HEK293T (cell line): ENCODE measurements at regions not wholly inside any gene's neighbourhood (a gene's known extent, or its start where the extent isn't known, plus 50 kb on each side); places are given as distances from the start of the nearest gene placed in this dataset.

Source experiments
- CTCF ChIA-PET: fragments of 350-600 bp; formaldehyde crosslinking; extraction: SDS; loops from one replicate; lab custom pipeline; 2021; ENCODE audit warnings: antibody characterized with exemption, inconsistent platforms; lab: Yijun Ruan, JAX
- POLR2A ChIA-PET: fragments of 350-600 bp; formaldehyde crosslinking; extraction: SDS; loops from one replicate; lab custom pipeline; 2020; ENCODE audit warnings: antibody characterized with exemption, inconsistent platforms; lab: Yijun Ruan, JAX
- DNase-seq: peaks from one replicate; pipeline ENCODE4 v3.0.0; 2012; ENCODE audit warnings: mixed read lengths; ENCODE audit errors: extremely low spot score
- ARNT ChIP-seq: fragments of 450-650 bp; IDR thresholded peaks from 2 replicates; pipeline ENCODE4 v1.6.1; 2017; ENCODE audit warnings: mild to moderate bottlenecking
- BHLHE40 ChIP-seq: fragments of 450-650 bp; IDR thresholded peaks from 2 replicates; pipeline ENCODE4 v1.6.1; 2016; ENCODE audit warnings: mild to moderate bottlenecking, moderate library complexity, borderline replicate concordance
- CTBP1 ChIP-seq: fragments of 450-650 bp; IDR thresholded peaks from 2 replicates; pipeline ENCODE4 v1.6.1; 2016; ENCODE audit warnings: borderline replicate concordance
- ELF4 ChIP-seq: fragments of 450-650 bp; IDR thresholded peaks from 2 replicates; pipeline ENCODE4 v1.6.1; 2017; ENCODE audit warnings: antibody characterized with exemption
- FOXA1 ChIP-seq: fragments of 450-650 bp; IDR thresholded peaks from 2 replicates; pipeline ENCODE4 v1.6.1; 2016; ENCODE audit warnings: mild to moderate bottlenecking
- FOXK2 ChIP-seq: fragments of 450-650 bp; IDR thresholded peaks from 2 replicates; pipeline ENCODE4 v1.6.1; 2016; ENCODE audit warnings: mild to moderate bottlenecking
- FOXM1 ChIP-seq: fragments of 450-650 bp; IDR thresholded peaks from 2 replicates; pipeline ENCODE4 v1.6.1; 2017; ENCODE audit warnings: mild to moderate bottlenecking, borderline replicate concordance
- HDGF ChIP-seq: fragments of 450-650 bp; IDR thresholded peaks from 2 replicates; pipeline ENCODE4 v1.6.1; 2017; ENCODE audit warnings: antibody characterized with exemption, borderline replicate concordance
- L3MBTL2 ChIP-seq: fragments of 450-650 bp; conservative IDR thresholded peaks from 2 replicates; pipeline ENCODE4 v1.6.1; 2016; ENCODE audit warnings: mild to moderate bottlenecking
- LEF1 ChIP-seq: fragments of 450-650 bp; IDR thresholded peaks from 2 replicates; pipeline ENCODE4 v1.6.1; 2017; ENCODE audit warnings: mild to moderate bottlenecking, borderline replicate concordance
- NFRKB ChIP-seq: fragments of 450-650 bp; IDR thresholded peaks from 2 replicates; pipeline ENCODE4 v1.6.1; 2016; ENCODE audit warnings: mild to moderate bottlenecking, moderate library complexity
- SP1 ChIP-seq: fragments of 450-650 bp; IDR thresholded peaks from 2 replicates; pipeline ENCODE4 v1.6.1; 2017
- SUZ12 ChIP-seq: fragments of 450-650 bp; IDR thresholded peaks from 2 replicates; pipeline ENCODE4 v1.6.1; 2016; ENCODE audit warnings: mild to moderate bottlenecking
- TARDBP ChIP-seq: fragments of 450-650 bp; IDR thresholded peaks from 2 replicates; pipeline ENCODE4 v1.6.1; 2016
- ZNF384 ChIP-seq: fragments of 450-650 bp; IDR thresholded peaks from 2 replicates; pipeline ENCODE4 v1.6.1; 2016
- TF ChIP-seq, protein P1 (sequence below): fragments of 450-650 bp; IDR thresholded peaks from 2 replicates; pipeline ENCODE4 v1.6.1; 2016

GRCh38 chr4:116734178-116734577, 351.2 kb downstream of the TRAM1L1 start:
- TF ChIP-seq, protein P1, sequence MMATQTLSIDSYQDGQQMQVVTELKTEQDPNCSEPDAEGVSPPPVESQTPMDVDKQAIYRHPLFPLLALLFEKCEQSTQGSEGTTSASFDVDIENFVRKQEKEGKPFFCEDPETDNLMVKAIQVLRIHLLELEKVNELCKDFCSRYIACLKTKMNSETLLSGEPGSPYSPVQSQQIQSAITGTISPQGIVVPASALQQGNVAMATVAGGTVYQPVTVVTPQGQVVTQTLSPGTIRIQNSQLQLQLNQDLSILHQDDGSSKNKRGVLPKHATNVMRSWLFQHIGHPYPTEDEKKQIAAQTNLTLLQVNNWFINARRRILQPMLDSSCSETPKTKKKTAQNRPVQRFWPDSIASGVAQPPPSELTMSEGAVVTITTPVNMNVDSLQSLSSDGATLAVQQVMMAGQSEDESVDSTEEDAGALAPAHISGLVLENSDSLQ = no peak
- TF ChIP-seq SUZ12 (no peak), BHLHE40 (no peak), ARNT (no peak), FOXM1 (no peak), ELF4 (no peak), LEF1 (no peak), SP1 (no peak), FOXA1 (no peak), TARDBP (no peak), L3MBTL2 (no peak), CTBP1 (no peak), ZNF384 (no peak), HDGF (no peak), FOXK2 (no peak), NFRKB (no peak)
- ChIA-PET POLR2A (no interaction called here), CTCF (no interaction called here)
- no peak for DNase-seq

DNA sequence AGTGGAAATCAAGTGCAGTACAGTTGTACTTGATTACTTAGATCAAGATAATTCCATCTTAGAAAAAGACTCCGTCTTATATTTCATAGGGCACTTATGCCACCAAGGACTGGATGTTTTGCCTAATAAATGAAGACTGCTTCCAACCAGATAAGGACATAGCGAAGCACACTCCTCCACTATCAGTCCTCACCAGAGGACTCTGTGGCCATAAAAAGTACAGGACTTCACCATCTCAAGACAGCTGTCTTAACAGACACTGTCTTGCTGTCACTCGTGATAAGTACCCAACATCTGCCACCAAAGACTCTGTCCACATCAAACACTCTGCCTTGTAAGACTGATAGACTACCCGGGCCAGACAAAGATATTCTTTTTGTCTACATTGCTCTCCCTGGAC, 352.0 kb downstream of the TRAM1L1 start:
- TF ChIP-seq FOXA1 = no peak
- TF ChIP-seq, protein P1 = no peak
- no peak for TF ChIP-seq LEF1
- TF ChIP-seq L3MBTL2 = no peak
- no peak for TF ChIP-seq BHLHE40
- no peak for TF ChIP-seq ZNF384
- no peak for TF ChIP-seq NFRKB
- TF ChIP-seq CTBP1 = no peak
- TF ChIP-seq SP1 = no peak
- no peak for TF ChIP-seq HDGF
- TF ChIP-seq SUZ12 = no peak
- no peak for DNase-seq
- ChIA-PET POLR2A (no interaction called here), CTCF (no interaction called here)

- POLR2A ChIA-PET = no interaction called here
- no peak for DNase-seq
- no peak for TF ChIP-seq ARNT
- TF ChIP-seq FOXA1 = no peak
- no peak for TF ChIP-seq TARDBP
- no peak for TF ChIP-seq SUZ12
- no peak for TF ChIP-seq HDGF
- no peak for TF ChIP-seq NFRKB
- no peak for TF ChIP-seq FOXM1
- no peak for TF ChIP-seq ZNF384
- no peak for TF ChIP-seq SP1
- TF ChIP-seq, protein P1 = no peak
- TF ChIP-seq CTBP1 = no peak
- no peak for TF ChIP-seq ELF4
- no peak for TF ChIP-seq BHLHE40
- TF ChIP-seq LEF1 = no peak
- TF ChIP-seq L3MBTL2 = no peak
- TF ChIP-seq FOXK2 = no peak
- CTCF ChIA-PET = no interaction called here
These were observed 358.9 kb downstream of the TRAM1L1 start for GRCh38 chr4:116726523-116726922.

DNA sequence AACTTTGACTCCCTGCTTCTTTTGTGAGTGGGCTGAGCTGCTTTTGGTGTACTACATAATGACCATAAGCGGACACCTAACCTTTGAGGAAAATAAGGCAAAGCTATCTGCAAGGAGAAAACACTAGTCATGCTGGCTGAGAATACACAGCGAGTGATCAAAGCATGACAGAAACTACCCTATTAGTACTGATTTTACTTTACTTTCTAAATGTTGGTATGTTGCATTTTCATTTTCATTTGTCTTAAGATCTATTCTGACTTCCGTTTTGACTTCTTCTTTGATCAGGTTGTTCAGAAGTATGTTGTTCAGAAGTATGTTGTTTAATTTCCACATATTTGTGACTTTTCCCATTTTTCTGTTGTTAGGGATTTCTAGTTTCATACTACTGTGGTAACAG, 361.1 kb downstream of the TRAM1L1 start:
- TF ChIP-seq ARNT (no peak), L3MBTL2 (no peak), CTBP1 (no peak)
- DNase-seq = no peak
- CTCF ChIA-PET = interaction anchor here (0.6 kb wide), 1 partner anchor 999 kb away, joined by 8 read pairs; no protein-coding TSS in a partner anchor
- POLR2A ChIA-PET = no interaction called here

DNA sequence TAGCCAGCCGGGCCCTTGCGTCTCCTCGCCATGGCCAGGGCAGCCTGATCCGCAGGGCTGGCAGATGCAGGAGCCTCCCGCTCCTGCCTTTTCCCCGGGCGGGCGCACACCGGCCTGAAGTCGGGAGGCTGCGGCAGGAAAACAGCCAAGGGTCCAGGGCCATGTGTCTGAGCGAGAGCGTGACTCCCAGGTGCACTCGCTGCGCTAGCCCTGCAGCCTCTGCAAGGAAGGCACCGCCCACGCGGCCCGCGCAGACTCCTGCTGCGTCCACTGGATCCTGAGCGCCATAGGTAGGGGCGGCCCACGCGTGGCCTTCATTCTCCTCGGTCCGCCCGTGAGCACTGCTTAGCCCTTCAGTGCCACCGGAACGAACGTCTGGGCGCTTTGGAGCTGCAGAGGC, 379.9 kb downstream of the TRAM1L1 start:
- ChIA-PET POLR2A (no interaction called here), CTCF (no interaction called here)
- DNase-seq = no peak
- TF ChIP-seq, protein P1 = no peak
- TF ChIP-seq ELF4 (no peak), NFRKB (no peak), FOXA1 (no peak), BHLHE40 (no peak), ZNF384 (no peak), HDGF (no peak), ARNT (no peak), LEF1 (no peak), SUZ12 (no peak), L3MBTL2 (no peak)

GRCh38 chr4:116702949-116703348, 382.4 kb downstream of the TRAM1L1 start:
- TF ChIP-seq FOXM1 = no peak
- no peak for TF ChIP-seq TARDBP
- no peak for TF ChIP-seq CTBP1
- TF ChIP-seq FOXA1 = no peak
- TF ChIP-seq L3MBTL2 = no peak
- TF ChIP-seq FOXK2 = no peak
- no peak for TF ChIP-seq SP1
- TF ChIP-seq ARNT = no peak
- no peak for TF ChIP-seq LEF1
- TF ChIP-seq, protein P1 = no peak
- ChIA-PET CTCF (no interaction called here), POLR2A (no interaction called here)
- DNase-seq = peak; percentile 8
